ENCODE measurements at regions not wholly inside any gene's neighbourhood (a gene's known extent, or its start where the extent isn't known, plus 50 kb on each side); places are given as distances from the start of the nearest gene placed in this dataset.

DNA sequence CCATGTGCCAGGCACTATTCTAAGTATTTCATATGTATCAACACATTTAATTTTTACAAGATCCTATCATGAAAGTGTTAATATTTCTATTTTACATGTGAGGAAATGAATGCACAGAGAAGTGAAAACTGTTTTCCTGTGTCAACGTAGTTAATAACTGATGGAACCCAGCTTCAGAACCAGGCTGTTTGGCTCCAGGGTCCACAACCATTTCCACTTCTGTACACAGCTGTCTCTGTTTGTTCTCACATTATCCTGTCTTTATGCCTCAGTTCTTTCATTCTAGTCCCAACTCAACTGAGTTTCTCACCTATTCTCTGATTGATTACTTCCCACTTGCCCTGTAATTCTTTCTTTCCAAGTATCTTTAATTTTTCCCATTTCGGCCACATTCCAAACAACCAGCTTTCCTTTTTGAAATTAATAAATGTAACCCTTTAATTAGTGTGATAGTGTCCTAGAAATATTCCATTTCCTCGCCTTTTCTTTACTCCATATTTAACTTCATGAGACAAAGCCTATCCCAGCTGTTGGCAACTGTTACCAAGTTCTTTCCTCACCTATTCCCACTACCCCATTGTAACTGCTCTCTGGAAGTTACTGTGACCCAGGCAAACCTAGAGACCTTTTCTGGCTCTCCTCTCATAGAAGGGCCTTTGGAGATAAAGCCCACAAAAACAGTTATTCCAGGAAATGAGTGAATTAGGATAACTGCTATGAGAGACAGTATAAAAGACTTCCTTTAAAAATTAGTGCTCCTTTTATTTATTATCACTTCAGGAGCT is 218.7 kb downstream of the RASSF9 start:
- TF ChIP-seq TAF1 (IDR thresholded peaks at IDR 0.05; ENCODE audit: low read depth, low read length) (no peak), SAP30 (IDR thresholded peaks at IDR 0.05; ENCODE audit: insufficient read depth, insufficient replicate concordance, low read length) (no peak), CTCF (IDR thresholded peaks at IDR 0.05; ENCODE audit: control extremely low read depth in 1 of 3, insufficient read depth in 1 of 3, low read depth in 1 of 3, low read length in 3 of 3) (no peak), POLR2AphosphoS5 (IDR thresholded peaks at IDR 0.05; ENCODE audit: low read depth, low read length) (no peak), SUZ12 (IDR thresholded peaks at IDR 0.05; ENCODE audit: low read length) (no peak), EP300 (IDR thresholded peaks at IDR 0.05; ENCODE audit: borderline replicate concordance in 1 of 2, low read depth in 2 of 2, low read length in 2 of 2) (no peak), YY1 (IDR thresholded peaks at IDR 0.05; ENCODE audit: low read depth, low read length) (no peak), SIN3A (conservative IDR thresholded peaks at IDR 0.05 in 1 of 2, IDR thresholded peaks at IDR 0.05 in 1 of 2; ENCODE audit: low read depth in 1 of 2, low read length in 2 of 2) (no peak), EZH2 (IDR thresholded peaks at IDR 0.05; ENCODE audit: low read depth, low read length, severe bottlenecking) (no peak)
